PC-9 (cell line): ENCODE measurements at regions not wholly inside any gene's neighbourhood (a gene's known extent, or its start where the extent isn't known, plus 50 kb on each side); places are given as distances from the start of the nearest gene placed in this dataset.

Source experiments
- BruUV-seq: library from RNA; stranded (reverse); fragments of 400-500 nt; replicated peaks from 2 replicates; lab custom pipeline; 2021; lab: Mats Ljungman, UMichigan
- CTCF ChIA-PET: fragments of 300-600 bp; sonication (Branson Sonifier 250); formaldehyde crosslinking; loops from one replicate; lab custom pipeline; 2022; ENCODE audit warnings: antibody characterized with exemption; lab: Charles Lee
- POLR2A ChIA-PET: fragments of 300-600 bp; sonication (Branson Sonifier 250); formaldehyde crosslinking; loops from one replicate; lab custom pipeline; 2022; ENCODE audit warnings: antibody characterized with exemption; ENCODE audit not compliant: unreplicated experiment; lab: Charles Lee
- DNase-seq, 2 experiments: peaks; one replicate each; pipeline versions ENCODE4 v3.0.0 to v3.0.0-alpha.2; 2015 to 2022; ENCODE audit warnings: mixed read lengths in 1 of 2
- H2AFZ ChIP-seq: fragments of 200-600 bp; sonication (generic); 2 replicates; pipeline ENCODE4 v1.8.1; 2017; ENCODE audit warnings: antibody characterized with exemption
- H3F3A ChIP-seq: fragments of 200-600 bp; sonication (generic); 2 replicates; pipeline ENCODE4 v1.8.1; 2017; ENCODE audit warnings: antibody characterized with exemption, mild to moderate bottlenecking, low read depth; ENCODE audit not compliant: insufficient read depth
- H3K27ac ChIP-seq: fragments of 200-600 bp; sonication (generic); 2 replicates; pipeline ENCODE4 v1.6.1; 2016; ENCODE audit warnings: mixed run types
- H3K27me3 ChIP-seq: fragments of 200-600 bp; sonication (generic); 2 replicates; pipeline ENCODE4 v1.6.1; 2016; ENCODE audit warnings: low read depth, mixed run types; ENCODE audit not compliant: insufficient read depth
- H3K36me3 ChIP-seq: fragments of 200-600 bp; sonication (generic); 2 replicates; pipeline ENCODE4 v1.6.1; 2016; ENCODE audit warnings: low read depth, mixed run types
- H3K4me1 ChIP-seq: fragments of 200-600 bp; sonication (generic); replicated peaks from 2 replicates; pipeline ENCODE4 v1.6.1; 2016; ENCODE audit warnings: mixed run types; ENCODE audit not compliant: insufficient read depth
- H3K4me2 ChIP-seq: fragments of 200-600 bp; sonication (generic); 2 replicates; pipeline ENCODE4 v1.6.1; 2017; ENCODE audit warnings: mixed run types
- H3K4me3 ChIP-seq: fragments of 200-600 bp; sonication (generic); 2 replicates; pipeline ENCODE4 v1.6.1; 2016; ENCODE audit warnings: mixed run types
- H3K79me2 ChIP-seq: fragments of 200-600 bp; sonication (generic); 2 replicates; pipeline ENCODE4 v1.6.1; 2017; ENCODE audit warnings: low read depth, mixed run types
- H3K9me2 ChIP-seq: fragments of 200-600 bp; sonication (generic); 2 replicates; pipeline ENCODE4 v1.8.1; 2017; ENCODE audit warnings: mild to moderate bottlenecking; ENCODE audit not compliant: insufficient read depth
- H3K9me3 ChIP-seq: fragments of 200-600 bp; sonication (generic); 2 replicates; pipeline ENCODE4 v1.8.1; 2016; ENCODE audit warnings: low read depth; ENCODE audit not compliant: insufficient read depth
- H4K20me1 ChIP-seq: fragments of 200-600 bp; sonication (generic); 2 replicates; pipeline ENCODE4 v1.8.1; 2017; ENCODE audit not compliant: insufficient read depth
- CTCF ChIP-seq: fragments of 200-600 bp; sonication (generic); conservative IDR thresholded peaks from 2 replicates; pipeline ENCODE4 v1.6.1; 2017; ENCODE audit warnings: mixed run types, antibody characterized with exemption, mild to moderate bottlenecking, moderate library complexity
- EZH2 ChIP-seq: fragments of 200-600 bp; sonication (generic); IDR thresholded peaks from 2 replicates; pipeline ENCODE4 v1.8.0; 2017; ENCODE audit warnings: antibody characterized with exemption, low read depth
- intact Hi-C: fragments of 100-400 bp; cut with micrococcal nuclease; formaldehyde crosslinking; loops from one replicate; pipeline ENCODE4 v1.10.0; 2022; ENCODE audit not compliant: unreplicated experiment

GRCh38 chr3:17995769-17996168 is 253.3 kb upstream of the TBC1D5 start:
- BruUV-seq: no TSS peak
- no peak overlapping the region for H3K27ac ChIP-seq
- POLR2A ChIA-PET: interaction anchor here (0.6 kb wide), 1 partner anchor 68 kb away, joined by 3 read pairs; no protein-coding TSS in a partner anchor
- H3K9me2 ChIP-seq: no peaks in the 10 kb centered on the region
- H4K20me1 ChIP-seq: no peaks in the 10 kb centered on the region
- no peak overlapping the region for H3K4me3 ChIP-seq
- no peaks in the 10 kb centered on the region for H3K36me3 ChIP-seq
- no peaks in the 10 kb centered on the region for H3K27me3 ChIP-seq
- H3K9me3 ChIP-seq: no peaks in the 10 kb centered on the region
- no peak overlapping the region for H3K4me2 ChIP-seq
- intact Hi-C loops: no loop called here
- CTCF ChIA-PET: no interaction called here
- H3F3A ChIP-seq: no peaks in the 10 kb centered on the region
- TF ChIP-seq CTCF (no peak), EZH2 (no peak)
- H2AFZ ChIP-seq: no peak overlapping the region
- DNase-seq: no peak
- H3K4me1 ChIP-seq: no peaks in the 10 kb centered on the region
- no peaks in the 10 kb centered on the region for H3K79me2 ChIP-seq

- Histone ChIP-seq H3K4me3 (no peak overlapping the region), H4K20me1 (no peaks in the 10 kb centered on the region), H3K36me3 (no peaks in the 10 kb centered on the region), H2AFZ (no peak overlapping the region), H3K27me3 (no peaks in the 10 kb centered on the region), H3K27ac (no peak overlapping the region), H3F3A (no peaks in the 10 kb centered on the region), H3K9me2 (no peaks in the 10 kb centered on the region), H3K9me3 (no peaks in the 10 kb centered on the region), H3K79me2 (no peaks in the 10 kb centered on the region), H3K4me2 (no peak overlapping the region), H3K4me1 (no peaks in the 10 kb centered on the region)
- no peak for DNase-seq
- intact Hi-C loops: no loop called here
- ChIA-PET CTCF (no interaction called here), POLR2A (interaction anchor here (0.7 kb wide), 1 partner anchor 54 kb away, joined by 5 read pairs; no protein-coding TSS in a partner anchor)
- no peak for TF ChIP-seq EZH2
- no peak for TF ChIP-seq CTCF
- BruUV-seq: no TSS peak
Observed at GRCh38 chr3:17994167-17994566, 251.7 kb upstream of the TBC1D5 start.

GRCh38 chr3:17990390-17990789 is 248.0 kb upstream of the TBC1D5 start:
- POLR2A ChIA-PET: no interaction called here
- no peaks in the 10 kb centered on the region for H3F3A ChIP-seq
- no peaks in the 10 kb centered on the region for H3K79me2 ChIP-seq
- no peak overlapping the region for H3K4me2 ChIP-seq
- H4K20me1 ChIP-seq: no peaks in the 10 kb centered on the region
- no TSS peak for BruUV-seq
- H3K27ac ChIP-seq: no peak overlapping the region
- no peak overlapping the region for H3K4me3 ChIP-seq
- DNase-seq: no peak
- H3K36me3 ChIP-seq: no peaks in the 10 kb centered on the region
- no peak overlapping the region for H2AFZ ChIP-seq
- CTCF ChIA-PET: no interaction called here
- TF ChIP-seq EZH2 (no peak), CTCF (no peak)
- H3K27me3 ChIP-seq: no peaks in the 10 kb centered on the region
- no peaks in the 10 kb centered on the region for H3K4me1 ChIP-seq
- intact Hi-C loops: no loop called here
- H3K9me2 ChIP-seq: no peaks in the 10 kb centered on the region
- H3K9me3 ChIP-seq: no peaks in the 10 kb centered on the region
